HFF-Myc (cell line): ENCODE measurements at regions not wholly inside any gene's neighbourhood (a gene's known extent, or its start where the extent isn't known, plus 50 kb on each side); places are given as distances from the start of the nearest gene placed in this dataset.

Source experiments
- DNase-seq: peaks from one replicate; pipeline ENCODE4 v3.0.0-alpha.2; 2011; ENCODE audit warnings: low read depth; ENCODE audit errors: extremely low read depth
- H3K4me3 ChIP-seq: replicated peaks from 2 replicates; pipeline ENCODE4 v1.5.1; 2011; ENCODE audit warnings: low read depth, mild to moderate bottlenecking, control low read depth, low read length
- CTCF ChIP-seq: IDR thresholded peaks from 2 replicates; pipeline ENCODE4 v1.5.1; 2012; ENCODE audit warnings: mild to moderate bottlenecking, low read depth, low read length, control low read depth; ENCODE audit errors: missing control alignments

- DNase-seq: no peak
Observed at GRCh38 chr13:108360139-108360538, 90.6 kb downstream of the TNFSF13B start.

GRCh38 chr13:108361769-108362168 is 92.3 kb downstream of the TNFSF13B start:
- DNase-seq: no peak
- no peak for TF ChIP-seq CTCF
- no peak overlapping the region for H3K4me3 ChIP-seq

More at GRCh38 chr13:108360139-108360538, 90.6 kb downstream of the TNFSF13B start:
- no peak for TF ChIP-seq CTCF
- H3K4me3 ChIP-seq: no peak overlapping the region

- no peak for TF ChIP-seq CTCF
- H3K4me3 ChIP-seq: no peak overlapping the region
- DNase-seq: no peak
Observed at GRCh38 chr13:108363666-108364065, 94.1 kb downstream of the TNFSF13B start.

GRCh38 chr13:108365255-108365654 is 95.7 kb downstream of the TNFSF13B start:
- H3K4me3 ChIP-seq: no peak overlapping the region
- TF ChIP-seq CTCF: no peak
- DNase-seq: no peak

- no peak for TF ChIP-seq CTCF
- DNase-seq: no peak
- H3K4me3 ChIP-seq: no peak overlapping the region
Observed at GRCh38 chr13:108368250-108368905, 98.9 kb downstream of the TNFSF13B start.

GRCh38 chr13:108369412-108369811 is 99.9 kb downstream of the TNFSF13B start:
- no peak for TF ChIP-seq CTCF
- DNase-seq: no peak
- H3K4me3 ChIP-seq: no peak overlapping the region

GRCh38 chr13:108375034-108375433 is 105.5 kb downstream of the TNFSF13B start:
- no peak for TF ChIP-seq CTCF
- no peak overlapping the region for H3K4me3 ChIP-seq
- DNase-seq: no peak
